Vagina (tissue), 2 donors: ENCODE measurements at regions not wholly inside any gene's neighbourhood (a gene's known extent, or its start where the extent isn't known, plus 50 kb on each side); places are given as distances from the start of the nearest gene placed in this dataset.

Source experiments
- DNase-seq, 2 donors: peaks; one replicate each; pipeline ENCODE4 v3.0.0-alpha.2; 2017; ENCODE audit errors: extremely low spot score in 2 of 2
- H3K27ac ChIP-seq: fragments of 200-600 bp; sonication (generic); one replicate; pipeline ENCODE4 v1.5.1; 2019
- H3K27me3 ChIP-seq: fragments of 200-600 bp; sonication (generic); one replicate; pipeline ENCODE4 v1.5.1; 2019
- H3K36me3 ChIP-seq, 2 donors: fragments of 200-600 bp; sonication (generic); one replicate each; pipeline ENCODE4 v1.5.1; 2017 to 2019
- H3K4me1 ChIP-seq: fragments of 200-600 bp; sonication (generic); one replicate; pipeline ENCODE4 v1.5.1; 2019
- H3K4me3 ChIP-seq, 2 donors: fragments of 200-600 bp; sonication (generic); 1 replicate in 1 of 2; 2 replicates in 1 of 2; pipeline ENCODE4 v1.5.1; 2016 to 2019
- H3K9me3 ChIP-seq: fragments of 200-600 bp; sonication (generic); one replicate; pipeline ENCODE4 v1.5.1; 2019
- CTCF ChIP-seq, 3 experiments: fragments of 450-650 bp in 2 of 3; fragments of 200-600 bp in 1 of 3; sonication (generic) in 1 of 3; IDR thresholded peaks; one replicate each; pipeline ENCODE4 v1.5.1; 2017 to 2019; ENCODE audit warnings: antibody characterized with exemption in 3 of 3, mild to moderate bottlenecking in 2 of 3, moderate library complexity in 2 of 3
- POLR2A ChIP-seq, 2 donors: fragments of 450-650 bp; IDR thresholded peaks; one replicate each; pipeline ENCODE4 v1.6.1; 2017; ENCODE audit warnings: antibody characterized with exemption in 2 of 2, mild to moderate bottlenecking in 2 of 2, moderate library complexity in 2 of 2
- POLR2AphosphoS5 ChIP-seq, 2 donors: sonication (generic); formaldehyde crosslinking; IDR thresholded peaks; one replicate each; pipeline ENCODE4 v1.9.0; 2017; ENCODE audit warnings: antibody characterized with exemption in 2 of 2, mild to moderate bottlenecking in 2 of 2, low read depth in 1 of 2; ENCODE audit not compliant: insufficient read depth in 1 of 2
- intact Hi-C: fragments of 100-400 bp; cut with DNase I; formaldehyde crosslinking; loops from one replicate; pipeline ENCODE4 v1.15.1; 2023

- H3K9me3 ChIP-seq, result no peaks in the 10 kb centered on the region
- no peaks in the 10 kb centered on the region for H3K36me3 ChIP-seq
- no peak overlapping the region for H3K27ac ChIP-seq
- DNase-seq, result no peak
- intact Hi-C loops, result no loop called here
- no peak overlapping the region for H3K4me3 ChIP-seq
- no peaks in the 10 kb centered on the region for H3K27me3 ChIP-seq
- H3K4me1 ChIP-seq, result no peaks in the 10 kb centered on the region
- no peak for TF ChIP-seq POLR2A (IDR thresholded peaks at IDR 0.05)
- no peak for TF ChIP-seq CTCF (IDR thresholded peaks at IDR 0.05)
- no peak for TF ChIP-seq POLR2AphosphoS5 (IDR thresholded peaks at IDR 0.05; ENCODE audit: insufficient read depth in 1 of 2, low read depth in 1 of 2)
Measured at GRCh38 chr15:77717333-77717990, 84.8 kb upstream of the LINGO1 start.

GRCh38 chr15:77716632-77717332 is 84.1 kb upstream of the LINGO1 start:
- no peaks in the 10 kb centered on the region for H3K4me1 ChIP-seq
- no peak overlapping the region for H3K4me3 ChIP-seq
- no peaks in the 10 kb centered on the region for H3K27me3 ChIP-seq
- intact Hi-C loops, result no loop called here
- TF ChIP-seq POLR2A (IDR thresholded peaks at IDR 0.05) (no peak), POLR2AphosphoS5 (IDR thresholded peaks at IDR 0.05; ENCODE audit: insufficient read depth in 1 of 2, low read depth in 1 of 2) (no peak), CTCF (IDR thresholded peaks at IDR 0.05) (no peak)
- no peaks in the 10 kb centered on the region for H3K36me3 ChIP-seq
- no peak for DNase-seq
- H3K9me3 ChIP-seq, result no peaks in the 10 kb centered on the region
- H3K27ac ChIP-seq, result no peak overlapping the region

GRCh38 chr15:77715860-77716259 is 83.1 kb upstream of the LINGO1 start:
- DNase-seq, result no peak
- Histone ChIP-seq H3K36me3 (no peaks in the 10 kb centered on the region), H3K4me3 (no peak overlapping the region), H3K27ac (no peak overlapping the region), H3K27me3 (no peaks in the 10 kb centered on the region), H3K4me1 (no peaks in the 10 kb centered on the region), H3K9me3 (no peaks in the 10 kb centered on the region)
- TF ChIP-seq POLR2A (IDR thresholded peaks at IDR 0.05), result no peak
- TF ChIP-seq CTCF (IDR thresholded peaks at IDR 0.05), result no peak
- no peak for TF ChIP-seq POLR2AphosphoS5 (IDR thresholded peaks at IDR 0.05; ENCODE audit: insufficient read depth in 1 of 2, low read depth in 1 of 2)
- intact Hi-C loops, result no loop called here

GRCh38 chr15:77715051-77715450 is 82.3 kb upstream of the LINGO1 start:
- Histone ChIP-seq H3K9me3 (no peaks in the 10 kb centered on the region), H3K27me3 (no peaks in the 10 kb centered on the region), H3K27ac (no peak overlapping the region), H3K36me3 (no peaks in the 10 kb centered on the region), H3K4me3 (no peak overlapping the region), H3K4me1 (no peaks in the 10 kb centered on the region)
- no peak for TF ChIP-seq CTCF (IDR thresholded peaks at IDR 0.05)
- TF ChIP-seq POLR2AphosphoS5 (IDR thresholded peaks at IDR 0.05; ENCODE audit: insufficient read depth in 1 of 2, low read depth in 1 of 2), result no peak
- TF ChIP-seq POLR2A (IDR thresholded peaks at IDR 0.05), result no peak
- no peak for DNase-seq
- intact Hi-C loops, result no loop called here

- H3K4me3 ChIP-seq, result no peak overlapping the region
- no peak overlapping the region for H3K27ac ChIP-seq
- no peak for DNase-seq
- no peaks in the 10 kb centered on the region for H3K4me1 ChIP-seq
- no peaks in the 10 kb centered on the region for H3K9me3 ChIP-seq
- H3K27me3 ChIP-seq, result no peaks in the 10 kb centered on the region
- H3K36me3 ChIP-seq, result no peaks in the 10 kb centered on the region
- intact Hi-C loops, result no loop called here
- TF ChIP-seq CTCF (IDR thresholded peaks at IDR 0.05), result no peak
- TF ChIP-seq POLR2AphosphoS5 (IDR thresholded peaks at IDR 0.05; ENCODE audit: insufficient read depth in 1 of 2, low read depth in 1 of 2), result no peak
- TF ChIP-seq POLR2A (IDR thresholded peaks at IDR 0.05), result no peak
Measured at GRCh38 chr15:77714555-77714954, 81.8 kb upstream of the LINGO1 start.
